Hepatocyte (in vitro differentiated cells): ENCODE measurements at regions not wholly inside any gene's neighbourhood (a gene's known extent, or its start where the extent isn't known, plus 50 kb on each side); places are given as distances from the start of the nearest gene placed in this dataset.

Experiments
- DNase-seq: peaks from one replicate; pipeline ENCODE4 v3.0.0-alpha.2; 2016; ENCODE audit warnings: low spot score
- H2AFZ ChIP-seq: fragments of 200-600 bp; sonication (generic); 2 replicates; pipeline ENCODE4 v1.6.0; 2016; ENCODE audit warnings: antibody characterized with exemption, mild to moderate bottlenecking
- H3K27ac ChIP-seq: fragments of 200-600 bp; sonication (generic); 2 replicates; pipeline ENCODE4 v1.5.1; 2016; ENCODE audit warnings: mild to moderate bottlenecking
- H3K27me3 ChIP-seq: fragments of 200-600 bp; sonication (generic); 2 replicates; pipeline ENCODE4 v1.6.1; 2016
- H3K36me3 ChIP-seq: fragments of 200-600 bp; sonication (generic); replicated peaks from 2 replicates; pipeline ENCODE4 v1.5.1; 2016; ENCODE audit warnings: low read depth; ENCODE audit not compliant: insufficient read depth
- H3K4me1 ChIP-seq: fragments of 200-600 bp; sonication (generic); 2 replicates; pipeline ENCODE4 v1.5.1; 2016; ENCODE audit warnings: mild to moderate bottlenecking, moderate library complexity; ENCODE audit not compliant: insufficient read depth
- H3K4me2 ChIP-seq: fragments of 200-600 bp; sonication (generic); 2 replicates; pipeline ENCODE4 v1.6.0; 2016
- H3K4me3 ChIP-seq: fragments of 200-600 bp; sonication (generic); 2 replicates; pipeline ENCODE4 v1.5.1; 2016; ENCODE audit warnings: mild to moderate bottlenecking
- H3K79me2 ChIP-seq: fragments of 200-600 bp; sonication (generic); 2 replicates; pipeline ENCODE4 v1.6.0; 2017; ENCODE audit warnings: mild to moderate bottlenecking
- H3K9me2 ChIP-seq: fragments of 200-600 bp; sonication (generic); replicated peaks from 2 replicates; pipeline ENCODE4 v1.6.0; 2017; ENCODE audit warnings: mild to moderate bottlenecking; ENCODE audit not compliant: insufficient read depth
- H3K9me3 ChIP-seq: fragments of 200-600 bp; sonication (generic); 2 replicates; pipeline ENCODE4 v1.5.1; 2016; ENCODE audit warnings: low read depth, mild to moderate bottlenecking
- H4K20me1 ChIP-seq: fragments of 200-600 bp; sonication (generic); 2 replicates; pipeline ENCODE4 v1.6.0; 2016; ENCODE audit warnings: mild to moderate bottlenecking; ENCODE audit not compliant: insufficient read depth, poor library complexity, severe bottlenecking
- EZH2 ChIP-seq: fragments of 200-600 bp; sonication (generic); IDR thresholded peaks from 2 replicates; pipeline ENCODE4 v1.6.1; 2016; ENCODE audit warnings: antibody characterized with exemption, mild to moderate bottlenecking, borderline replicate concordance
- EZH2phosphoT487 ChIP-seq: fragments of 200-600 bp; sonication (generic); IDR thresholded peaks from one replicate; pipeline ENCODE4 v1.6.1; 2018; ENCODE audit warnings: antibody characterized with exemption, mild to moderate bottlenecking, low read depth, moderate library complexity; ENCODE audit not compliant: unreplicated experiment, severe bottlenecking
- WGBS: methylation state at CpG from one replicate; pipeline ENCODE4 v1.1.6; 2016; ENCODE audit warnings: low lambda C conversion rate; ENCODE audit errors: missing lambda C conversion rate; 5-methylcytosine and 5-hydroxymethylcytosine counted together
- TF ChIP-seq, protein P1 (sequence below): fragments of 200-600 bp; sonication (generic); IDR thresholded peaks from 2 replicates; pipeline ENCODE4 v1.5.1; 2016; ENCODE audit warnings: antibody characterized with exemption, mild to moderate bottlenecking; ENCODE audit not compliant: poor library complexity

DNA sequence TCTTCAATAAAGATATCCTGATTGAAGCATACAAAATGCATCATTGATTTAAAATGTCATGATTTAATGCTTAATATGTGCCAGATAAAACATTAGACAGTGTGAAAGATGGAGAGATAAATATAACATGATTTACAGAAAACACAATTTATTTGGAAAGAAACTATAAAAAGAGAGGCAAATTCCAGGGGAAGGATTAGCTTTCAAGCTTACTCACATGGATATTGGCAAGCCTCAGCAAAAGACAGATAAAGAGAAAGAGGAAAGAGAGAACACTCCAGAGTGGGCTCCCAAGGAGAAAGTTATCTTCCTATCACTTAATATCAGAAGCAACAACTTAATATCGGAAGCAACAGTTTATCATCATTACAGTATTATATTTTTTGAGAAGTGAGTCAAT is 1036.5 kb downstream of the SQOR start:
- Histone ChIP-seq H3K4me2 (no peak overlapping the region), H3K79me2 (no peaks in the 10 kb centered on the region), H3K36me3 (no peaks in the 10 kb centered on the region), H2AFZ (no peak overlapping the region), H3K9me2 (no peaks in the 10 kb centered on the region), H3K27ac (no peak overlapping the region), H3K4me1 (no peaks in the 10 kb centered on the region), H3K4me3 (no peak overlapping the region), H4K20me1 (no peaks in the 10 kb centered on the region), H3K27me3 (no peaks in the 10 kb centered on the region), H3K9me3 (no peaks in the 10 kb centered on the region)
- TF ChIP-seq, protein P1, sequence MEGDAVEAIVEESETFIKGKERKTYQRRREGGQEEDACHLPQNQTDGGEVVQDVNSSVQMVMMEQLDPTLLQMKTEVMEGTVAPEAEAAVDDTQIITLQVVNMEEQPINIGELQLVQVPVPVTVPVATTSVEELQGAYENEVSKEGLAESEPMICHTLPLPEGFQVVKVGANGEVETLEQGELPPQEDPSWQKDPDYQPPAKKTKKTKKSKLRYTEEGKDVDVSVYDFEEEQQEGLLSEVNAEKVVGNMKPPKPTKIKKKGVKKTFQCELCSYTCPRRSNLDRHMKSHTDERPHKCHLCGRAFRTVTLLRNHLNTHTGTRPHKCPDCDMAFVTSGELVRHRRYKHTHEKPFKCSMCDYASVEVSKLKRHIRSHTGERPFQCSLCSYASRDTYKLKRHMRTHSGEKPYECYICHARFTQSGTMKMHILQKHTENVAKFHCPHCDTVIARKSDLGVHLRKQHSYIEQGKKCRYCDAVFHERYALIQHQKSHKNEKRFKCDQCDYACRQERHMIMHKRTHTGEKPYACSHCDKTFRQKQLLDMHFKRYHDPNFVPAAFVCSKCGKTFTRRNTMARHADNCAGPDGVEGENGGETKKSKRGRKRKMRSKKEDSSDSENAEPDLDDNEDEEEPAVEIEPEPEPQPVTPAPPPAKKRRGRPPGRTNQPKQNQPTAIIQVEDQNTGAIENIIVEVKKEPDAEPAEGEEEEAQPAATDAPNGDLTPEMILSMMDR = no peak
- no peak for TF ChIP-seq EZH2phosphoT487
- TF ChIP-seq EZH2 = no peak
- WGBS = 64% methylated on average over 1 of the region's 1 CpG
- DNase-seq = no peak

DNA sequence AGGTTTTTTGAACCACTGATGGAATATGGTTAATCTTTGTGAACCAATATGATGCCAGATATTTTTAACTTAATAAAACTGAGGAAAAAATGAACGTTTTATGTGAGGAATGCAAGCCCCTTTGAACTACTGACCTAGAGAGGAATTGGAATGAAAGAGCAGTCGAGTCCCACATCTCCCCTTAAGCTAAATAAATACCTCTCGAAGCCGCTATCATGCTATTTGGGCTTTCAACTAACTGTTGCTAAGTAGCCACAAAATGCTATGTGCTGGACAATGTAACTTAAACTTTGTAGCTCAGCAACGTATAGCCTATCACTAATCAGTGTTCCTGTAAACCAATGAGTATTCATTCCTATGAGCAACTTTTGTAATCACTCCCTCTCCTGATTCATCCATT is 1037.2 kb downstream of the SQOR start:
- Histone ChIP-seq H3K9me2 (no peaks in the 10 kb centered on the region), H3K79me2 (no peaks in the 10 kb centered on the region), H3K4me3 (no peak overlapping the region), H3K36me3 (no peaks in the 10 kb centered on the region), H3K9me3 (no peaks in the 10 kb centered on the region), H3K4me1 (no peaks in the 10 kb centered on the region), H3K27ac (no peak overlapping the region), H3K27me3 (no peaks in the 10 kb centered on the region), H3K4me2 (no peak overlapping the region), H2AFZ (no peak overlapping the region), H4K20me1 (no peaks in the 10 kb centered on the region)
- DNase-seq = no peak
- 43% methylated on average over 5 of the region's 5 CpGs for WGBS
- TF ChIP-seq, protein P1 = no peak
- TF ChIP-seq EZH2 (no peak), EZH2phosphoT487 (no peak)

DNA sequence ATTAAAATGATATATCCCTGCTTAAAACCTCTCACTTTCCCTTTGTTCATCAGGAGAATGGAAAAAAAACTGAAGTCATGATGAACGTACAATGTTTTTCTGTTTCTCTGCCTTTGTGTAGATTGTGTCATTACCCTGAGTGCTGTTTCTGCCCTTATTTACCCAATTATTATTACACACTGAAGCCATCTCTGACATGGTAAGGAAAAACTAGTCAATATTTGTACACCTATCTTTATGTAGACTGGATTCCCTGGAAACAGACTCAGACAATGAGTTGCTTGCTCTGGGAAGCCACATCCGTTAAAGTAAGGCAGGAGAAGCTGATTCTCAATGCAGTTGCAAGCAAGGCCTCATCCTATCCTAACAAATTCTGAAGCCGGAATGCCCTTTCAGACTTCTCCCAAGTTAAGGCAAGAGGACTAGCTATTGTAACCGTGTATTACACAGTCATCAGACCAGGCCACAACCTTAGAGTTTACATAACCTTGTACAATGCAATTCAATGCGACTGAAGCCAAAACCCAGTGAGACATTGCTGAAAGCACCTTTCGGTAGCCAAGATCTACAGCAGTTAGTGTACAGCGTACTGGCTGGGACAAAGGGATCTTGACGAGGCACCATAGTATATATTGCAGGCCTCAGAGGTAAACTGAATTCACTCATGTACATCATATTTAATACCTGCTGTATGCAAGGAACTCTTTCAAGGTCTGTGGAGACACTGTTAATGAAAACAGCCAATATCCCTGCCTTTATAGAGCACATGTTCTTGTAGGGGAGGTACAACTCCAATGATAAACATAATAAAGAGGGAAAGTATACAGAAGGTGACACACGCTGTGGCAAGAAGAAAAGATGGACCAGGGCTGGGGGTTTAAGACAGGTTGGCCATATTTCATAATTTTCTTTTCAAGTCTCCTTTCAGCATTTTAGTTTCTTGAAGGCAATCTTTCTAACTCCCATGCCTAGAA is 1040.8 kb upstream of the SEMA6D start:
- H3K4me3 ChIP-seq = no peak overlapping the region
- no peak for TF ChIP-seq EZH2
- TF ChIP-seq EZH2phosphoT487 = no peak
- TF ChIP-seq, protein P1 = no peak
- H3K9me3 ChIP-seq = no peaks in the 10 kb centered on the region
- no peak for DNase-seq
- no peaks in the 10 kb centered on the region for H3K9me2 ChIP-seq
- H3K36me3 ChIP-seq = no peaks in the 10 kb centered on the region
- no peaks in the 10 kb centered on the region for H3K79me2 ChIP-seq
- no peaks in the 10 kb centered on the region for H3K27me3 ChIP-seq
- 88% methylated on average over 9 of the region's 9 CpGs for WGBS
- H2AFZ ChIP-seq = no peak overlapping the region
- H3K27ac ChIP-seq = no peak overlapping the region
- no peaks in the 10 kb centered on the region for H3K4me1 ChIP-seq
- no peak overlapping the region for H3K4me2 ChIP-seq
- H4K20me1 ChIP-seq = no peaks in the 10 kb centered on the region
